SJSA1 (cell line): ENCODE measurements at regions not wholly inside any gene's neighbourhood (a gene's known extent, or its start where the extent isn't known, plus 50 kb on each side); places are given as distances from the start of the nearest gene placed in this dataset.

Experiments used
- DNase-seq, 2 experiments: peaks; one replicate each; pipeline ENCODE4 v3.0.0-alpha.2; 2015 to 2020; ENCODE audit warnings: low spot score in 2 of 2, low read depth in 1 of 2
- H3K27ac ChIP-seq: fragments of 250-450 bp; sonication (Bioruptor Pico); 2 replicates; pipeline ENCODE4 v1.5.1; 2020; ENCODE audit warnings: mild to moderate bottlenecking, moderate library complexity
- H3K27me3 ChIP-seq: fragments of 250-450 bp; sonication (Bioruptor Pico); replicated peaks from 2 replicates; pipeline ENCODE4 v1.5.1; 2020; ENCODE audit warnings: mild to moderate bottlenecking, moderate library complexity
- H3K36me3 ChIP-seq: fragments of 250-450 bp; sonication (Bioruptor Pico); 2 replicates; pipeline ENCODE4 v1.5.1; 2020; ENCODE audit warnings: mild to moderate bottlenecking
- H3K4me1 ChIP-seq: fragments of 250-450 bp; sonication (Bioruptor Pico); replicated peaks from 2 replicates; pipeline ENCODE4 v1.6.1; 2021; ENCODE audit warnings: mild to moderate bottlenecking
- H3K4me3 ChIP-seq: fragments of 250-450 bp; sonication (Bioruptor Pico); 2 replicates; pipeline ENCODE4 v1.5.1; 2020; ENCODE audit warnings: mild to moderate bottlenecking
- H3K9me3 ChIP-seq: fragments of 250-450 bp; sonication (Bioruptor Pico); replicated peaks from 2 replicates; pipeline ENCODE4 v1.5.1; 2020; ENCODE audit warnings: mild to moderate bottlenecking

GRCh38 chr2:11013196-11013595 lies 101.5 kb downstream of the KCNF1 start:
- Histone ChIP-seq H3K27me3 (peaks cover 16% of the 10 kb centered on the region), H3K9me3 (peaks cover 6% of the 10 kb centered on the region; the same call in 1 of the 2 replicates), H3K27ac (no peak overlapping the region), H3K4me1 (no peaks in the 10 kb centered on the region), H3K36me3 (no peaks in the 10 kb centered on the region), H3K4me3 (no peak overlapping the region)
- DNase-seq = peak in 1 of 2 experiments; percentile 17

- peak in 1 of 2 experiments; percentile 10 for DNase-seq
These were observed 102.3 kb downstream of the KCNF1 start for GRCh38 chr2:11014026-11014425.

GRCh38 chr2:11016735-11017388 lies 105.1 kb downstream of the KCNF1 start:
- Histone ChIP-seq H3K9me3 (no peaks in the 10 kb centered on the region; the same call in 1 of the 2 replicates), H3K4me3 (no peak overlapping the region), H3K27ac (no peak overlapping the region), H3K36me3 (no peaks in the 10 kb centered on the region), H3K27me3 (peaks cover 16% of the 10 kb centered on the region), H3K4me1 (no peaks in the 10 kb centered on the region)
- DNase-seq = no peak

More at GRCh38 chr2:11014026-11014425, 102.3 kb downstream of the KCNF1 start:
- H3K27ac ChIP-seq = no peak overlapping the region
- no peaks in the 10 kb centered on the region for H3K4me1 ChIP-seq
- peaks cover 16% of the 10 kb centered on the region for H3K27me3 ChIP-seq
- H3K9me3 ChIP-seq = peaks cover 6% of the 10 kb centered on the region; the same call in 1 of the 2 replicates
- H3K4me3 ChIP-seq = no peak overlapping the region
- H3K36me3 ChIP-seq = no peaks in the 10 kb centered on the region

- Histone ChIP-seq H3K36me3 (no peaks in the 10 kb centered on the region), H3K9me3 (no peaks in the 10 kb centered on the region), H3K27ac (no peak overlapping the region), H3K4me3 (no peak overlapping the region), H3K4me1 (no peaks in the 10 kb centered on the region), H3K27me3 (peaks cover 16% of the 10 kb centered on the region)
- DNase-seq = no peak
These were observed 106.2 kb downstream of the KCNF1 start for GRCh38 chr2:11017921-11018320.

GRCh38 chr2:11018651-11019185 lies 107.0 kb downstream of the KCNF1 start:
- H3K27me3 ChIP-seq = peaks cover 16% of the 10 kb centered on the region

GRCh38 chr2:11019614-11020013 lies 107.9 kb downstream of the KCNF1 start:
- H3K27ac ChIP-seq = no peak overlapping the region
- no peaks in the 10 kb centered on the region for H3K9me3 ChIP-seq
- H3K4me3 ChIP-seq = no peak overlapping the region
- peaks cover 16% of the 10 kb centered on the region for H3K27me3 ChIP-seq
- H3K4me1 ChIP-seq = no peaks in the 10 kb centered on the region
- no peaks in the 10 kb centered on the region for H3K36me3 ChIP-seq
- peak in 1 of 2 experiments; percentile 21 for DNase-seq

More at GRCh38 chr2:11018651-11019185, 107.0 kb downstream of the KCNF1 start:
- H3K27ac ChIP-seq = no peak overlapping the region
- H3K4me1 ChIP-seq = no peaks in the 10 kb centered on the region
- DNase-seq = peak in 1 of 2 experiments; percentile 25
- H3K4me3 ChIP-seq = no peak overlapping the region
- H3K9me3 ChIP-seq = no peaks in the 10 kb centered on the region
- H3K36me3 ChIP-seq = no peaks in the 10 kb centered on the region

GRCh38 chr2:11022064-11022463 lies 110.3 kb downstream of the KCNF1 start:
- no peak for DNase-seq
- Histone ChIP-seq H3K27me3 (peaks cover 4% of the 10 kb centered on the region), H3K4me1 (no peaks in the 10 kb centered on the region), H3K9me3 (no peaks in the 10 kb centered on the region), H3K36me3 (no peaks in the 10 kb centered on the region), H3K27ac (no peak overlapping the region), H3K4me3 (no peak overlapping the region)

GRCh38 chr2:11022591-11023273 lies 111.0 kb downstream of the KCNF1 start:
- no peaks in the 10 kb centered on the region for H3K4me1 ChIP-seq
- no peak overlapping the region for H3K4me3 ChIP-seq
- no peak overlapping the region for H3K27ac ChIP-seq
- H3K27me3 ChIP-seq = no peaks in the 10 kb centered on the region
- DNase-seq = no peak
- H3K9me3 ChIP-seq = no peaks in the 10 kb centered on the region
- H3K36me3 ChIP-seq = no peaks in the 10 kb centered on the region

GRCh38 chr2:11023326-11024258 lies 111.9 kb downstream of the KCNF1 start:
- no peak overlapping the region for H3K27ac ChIP-seq
- no peak overlapping the region for H3K4me3 ChIP-seq
- H3K4me1 ChIP-seq = no peaks in the 10 kb centered on the region
- H3K36me3 ChIP-seq = no peaks in the 10 kb centered on the region
- H3K27me3 ChIP-seq = no peaks in the 10 kb centered on the region
- no peak for DNase-seq
- no peaks in the 10 kb centered on the region for H3K9me3 ChIP-seq

- no peak for DNase-seq
- H3K9me3 ChIP-seq = no peaks in the 10 kb centered on the region
- H3K4me3 ChIP-seq = no peak overlapping the region
- H3K4me1 ChIP-seq = no peaks in the 10 kb centered on the region
- no peaks in the 10 kb centered on the region for H3K36me3 ChIP-seq
- no peak overlapping the region for H3K27ac ChIP-seq
- H3K27me3 ChIP-seq = no peaks in the 10 kb centered on the region
These were observed 112.5 kb downstream of the KCNF1 start for GRCh38 chr2:11024259-11024645.

- Histone ChIP-seq H3K4me3 (no peak overlapping the region), H3K36me3 (no peaks in the 10 kb centered on the region), H3K4me1 (no peaks in the 10 kb centered on the region), H3K27me3 (no peaks in the 10 kb centered on the region), H3K27ac (no peak overlapping the region), H3K9me3 (no peaks in the 10 kb centered on the region)
- DNase-seq = no peak
These were observed 113.0 kb downstream of the KCNF1 start for GRCh38 chr2:11024687-11025086.

GRCh38 chr2:11026286-11026921 lies 114.7 kb downstream of the KCNF1 start:
- no peaks in the 10 kb centered on the region for H3K36me3 ChIP-seq
- no peak for DNase-seq
- no peaks in the 10 kb centered on the region for H3K9me3 ChIP-seq

GRCh38 chr2:11027195-11027594 lies 115.5 kb downstream of the KCNF1 start:
- no peak for DNase-seq
- no peak overlapping the region for H3K4me3 ChIP-seq
- H3K27ac ChIP-seq = no peak overlapping the region
- no peaks in the 10 kb centered on the region for H3K9me3 ChIP-seq
- H3K27me3 ChIP-seq = no peaks in the 10 kb centered on the region
- H3K36me3 ChIP-seq = no peaks in the 10 kb centered on the region
- no peaks in the 10 kb centered on the region for H3K4me1 ChIP-seq

More at GRCh38 chr2:11026286-11026921, 114.7 kb downstream of the KCNF1 start:
- Histone ChIP-seq H3K4me3 (no peak overlapping the region), H3K27ac (no peak overlapping the region), H3K4me1 (no peaks in the 10 kb centered on the region), H3K27me3 (no peaks in the 10 kb centered on the region)
